ENCODE measurements at regions not wholly inside any gene's neighbourhood (a gene's known extent, or its start where the extent isn't known, plus 50 kb on each side); places are given as distances from the start of the nearest gene placed in this dataset.

- Histone ChIP-seq H3K27ac (ENCODE audit: insufficient read depth, low read length, poor library complexity, severe bottlenecking) (no peak overlapping the region), H3K9me3 (ENCODE audit: control insufficient read depth, low read length) (peaks cover 5% of the 10 kb centered on the region), H3K4me1 (ENCODE audit: control insufficient read depth, insufficient read depth, low read length, poor library complexity, severe bottlenecking) (no peaks in the 10 kb centered on the region), H3K36me3 (ENCODE audit: control insufficient read depth, insufficient read depth, low read length) (no peaks in the 10 kb centered on the region), H3K27me3 (replicated peaks; ENCODE audit: control insufficient read depth, insufficient read depth, low read length, poor library complexity, severe bottlenecking) (no peaks in the 10 kb centered on the region), H3K4me3 (ENCODE audit: insufficient read depth, low read depth, low read length, poor library complexity, severe bottlenecking) (no peak overlapping the region)
- no peak for DNase-seq
Observed at GRCh38 chr9:80571953-80572352, 1000.2 kb downstream of the TLE4 start.

- H3K27me3 ChIP-seq (replicated peaks; ENCODE audit: control insufficient read depth, insufficient read depth, low read length, poor library complexity, severe bottlenecking), result no peaks in the 10 kb centered on the region
- no peak overlapping the region for H3K4me3 ChIP-seq (ENCODE audit: insufficient read depth, low read depth, low read length, poor library complexity, severe bottlenecking)
- DNase-seq, result no peak
- no peak overlapping the region for H3K27ac ChIP-seq (ENCODE audit: insufficient read depth, low read length, poor library complexity, severe bottlenecking)
- no peaks in the 10 kb centered on the region for H3K36me3 ChIP-seq (ENCODE audit: control insufficient read depth, insufficient read depth, low read length)
- no peaks in the 10 kb centered on the region for H3K4me1 ChIP-seq (ENCODE audit: control insufficient read depth, insufficient read depth, low read length, poor library complexity, severe bottlenecking)
- peaks cover 5% of the 10 kb centered on the region for H3K9me3 ChIP-seq (ENCODE audit: control insufficient read depth, low read length)
Observed at GRCh38 chr9:80569236-80569635, 997.5 kb downstream of the TLE4 start.

- Histone ChIP-seq H3K36me3 (ENCODE audit: control insufficient read depth, insufficient read depth, low read length) (no peaks in the 10 kb centered on the region), H3K27me3 (replicated peaks; ENCODE audit: control insufficient read depth, insufficient read depth, low read length, poor library complexity, severe bottlenecking) (no peaks in the 10 kb centered on the region), H3K4me1 (ENCODE audit: control insufficient read depth, insufficient read depth, low read length, poor library complexity, severe bottlenecking) (no peaks in the 10 kb centered on the region), H3K4me3 (ENCODE audit: insufficient read depth, low read depth, low read length, poor library complexity, severe bottlenecking) (no peak overlapping the region), H3K9me3 (ENCODE audit: control insufficient read depth, low read length) (peaks cover 3% of the 10 kb centered on the region), H3K27ac (ENCODE audit: insufficient read depth, low read length, poor library complexity, severe bottlenecking) (no peak overlapping the region)
- DNase-seq, result no peak
Observed at GRCh38 chr9:80561526-80561925, 989.8 kb downstream of the TLE4 start.

GRCh38 chr9:80560976-80561375 is 989.2 kb downstream of the TLE4 start:
- no peak for DNase-seq
- H3K27me3 ChIP-seq (replicated peaks; ENCODE audit: control insufficient read depth, insufficient read depth, low read length, poor library complexity, severe bottlenecking), result no peaks in the 10 kb centered on the region
- H3K4me1 ChIP-seq (ENCODE audit: control insufficient read depth, insufficient read depth, low read length, poor library complexity, severe bottlenecking), result no peaks in the 10 kb centered on the region
- H3K27ac ChIP-seq (ENCODE audit: insufficient read depth, low read length, poor library complexity, severe bottlenecking), result no peak overlapping the region
- peaks cover 3% of the 10 kb centered on the region for H3K9me3 ChIP-seq (ENCODE audit: control insufficient read depth, low read length)
- H3K36me3 ChIP-seq (ENCODE audit: control insufficient read depth, insufficient read depth, low read length), result no peaks in the 10 kb centered on the region
- no peak overlapping the region for H3K4me3 ChIP-seq (ENCODE audit: insufficient read depth, low read depth, low read length, poor library complexity, severe bottlenecking)

- no peak overlapping the region for H3K4me3 ChIP-seq (ENCODE audit: insufficient read depth, low read depth, low read length, poor library complexity, severe bottlenecking)
- H3K4me1 ChIP-seq (ENCODE audit: control insufficient read depth, insufficient read depth, low read length, poor library complexity, severe bottlenecking), result no peaks in the 10 kb centered on the region
- H3K27me3 ChIP-seq (replicated peaks; ENCODE audit: control insufficient read depth, insufficient read depth, low read length, poor library complexity, severe bottlenecking), result no peaks in the 10 kb centered on the region
- peaks cover 3% of the 10 kb centered on the region for H3K9me3 ChIP-seq (ENCODE audit: control insufficient read depth, low read length)
- no peaks in the 10 kb centered on the region for H3K36me3 ChIP-seq (ENCODE audit: control insufficient read depth, insufficient read depth, low read length)
- DNase-seq, result no peak
- H3K27ac ChIP-seq (ENCODE audit: insufficient read depth, low read length, poor library complexity, severe bottlenecking), result no peak overlapping the region
Observed at GRCh38 chr9:80557256-80557655, 985.5 kb downstream of the TLE4 start.

GRCh38 chr9:80556631-80557030 is 984.9 kb downstream of the TLE4 start:
- no peak overlapping the region for H3K27ac ChIP-seq (ENCODE audit: insufficient read depth, low read length, poor library complexity, severe bottlenecking)
- H3K4me3 ChIP-seq (ENCODE audit: insufficient read depth, low read depth, low read length, poor library complexity, severe bottlenecking), result no peak overlapping the region

GRCh38 chr9:80555782-80556325 is 984.1 kb downstream of the TLE4 start:
- no peak overlapping the region for H3K4me3 ChIP-seq (ENCODE audit: insufficient read depth, low read depth, low read length, poor library complexity, severe bottlenecking)
- peaks cover 3% of the 10 kb centered on the region for H3K9me3 ChIP-seq (ENCODE audit: control insufficient read depth, low read length)
- H3K27ac ChIP-seq (ENCODE audit: insufficient read depth, low read length, poor library complexity, severe bottlenecking), result no peak overlapping the region
- no peaks in the 10 kb centered on the region for H3K27me3 ChIP-seq (replicated peaks; ENCODE audit: control insufficient read depth, insufficient read depth, low read length, poor library complexity, severe bottlenecking)
- DNase-seq, result no peak
- H3K36me3 ChIP-seq (ENCODE audit: control insufficient read depth, insufficient read depth, low read length), result no peaks in the 10 kb centered on the region
- H3K4me1 ChIP-seq (ENCODE audit: control insufficient read depth, insufficient read depth, low read length, poor library complexity, severe bottlenecking), result no peaks in the 10 kb centered on the region

More at GRCh38 chr9:80556631-80557030, 984.9 kb downstream of the TLE4 start:
- Histone ChIP-seq H3K36me3 (ENCODE audit: control insufficient read depth, insufficient read depth, low read length) (no peaks in the 10 kb centered on the region), H3K9me3 (ENCODE audit: control insufficient read depth, low read length) (peaks cover 3% of the 10 kb centered on the region), H3K27me3 (replicated peaks; ENCODE audit: control insufficient read depth, insufficient read depth, low read length, poor library complexity, severe bottlenecking) (no peaks in the 10 kb centered on the region), H3K4me1 (ENCODE audit: control insufficient read depth, insufficient read depth, low read length, poor library complexity, severe bottlenecking) (no peaks in the 10 kb centered on the region)
- DNase-seq, result no peak

GRCh38 chr9:80554856-80555255 is 983.1 kb downstream of the TLE4 start:
- Histone ChIP-seq H3K4me3 (ENCODE audit: insufficient read depth, low read depth, low read length, poor library complexity, severe bottlenecking) (no peak overlapping the region), H3K27ac (ENCODE audit: insufficient read depth, low read length, poor library complexity, severe bottlenecking) (no peak overlapping the region), H3K27me3 (replicated peaks; ENCODE audit: control insufficient read depth, insufficient read depth, low read length, poor library complexity, severe bottlenecking) (no peaks in the 10 kb centered on the region), H3K4me1 (ENCODE audit: control insufficient read depth, insufficient read depth, low read length, poor library complexity, severe bottlenecking) (no peaks in the 10 kb centered on the region), H3K9me3 (ENCODE audit: control insufficient read depth, low read length) (peaks cover 3% of the 10 kb centered on the region), H3K36me3 (ENCODE audit: control insufficient read depth, insufficient read depth, low read length) (no peaks in the 10 kb centered on the region)
- DNase-seq, result no peak

GRCh38 chr9:80554301-80554700 is 982.5 kb downstream of the TLE4 start:
- no peaks in the 10 kb centered on the region for H3K36me3 ChIP-seq (ENCODE audit: control insufficient read depth, insufficient read depth, low read length)
- H3K27me3 ChIP-seq (replicated peaks; ENCODE audit: control insufficient read depth, insufficient read depth, low read length, poor library complexity, severe bottlenecking), result no peaks in the 10 kb centered on the region
- no peak overlapping the region for H3K4me3 ChIP-seq (ENCODE audit: insufficient read depth, low read depth, low read length, poor library complexity, severe bottlenecking)
- H3K27ac ChIP-seq (ENCODE audit: insufficient read depth, low read length, poor library complexity, severe bottlenecking), result no peak overlapping the region
- no peak for DNase-seq
- H3K4me1 ChIP-seq (ENCODE audit: control insufficient read depth, insufficient read depth, low read length, poor library complexity, severe bottlenecking), result no peaks in the 10 kb centered on the region
- H3K9me3 ChIP-seq (ENCODE audit: control insufficient read depth, low read length), result peaks cover 3% of the 10 kb centered on the region

- Histone ChIP-seq H3K27me3 (replicated peaks; ENCODE audit: control insufficient read depth, insufficient read depth, low read length, poor library complexity, severe bottlenecking) (no peaks in the 10 kb centered on the region), H3K4me1 (ENCODE audit: control insufficient read depth, insufficient read depth, low read length, poor library complexity, severe bottlenecking) (no peaks in the 10 kb centered on the region), H3K4me3 (ENCODE audit: insufficient read depth, low read depth, low read length, poor library complexity, severe bottlenecking) (no peak overlapping the region), H3K27ac (ENCODE audit: insufficient read depth, low read length, poor library complexity, severe bottlenecking) (no peak overlapping the region), H3K9me3 (ENCODE audit: control insufficient read depth, low read length) (peaks cover 1% of the 10 kb centered on the region), H3K36me3 (ENCODE audit: control insufficient read depth, insufficient read depth, low read length) (no peaks in the 10 kb centered on the region)
- DNase-seq, result no peak
Observed at GRCh38 chr9:80552931-80553330, 981.2 kb downstream of the TLE4 start.
